Loucy (cell line): ENCODE measurements at regions not wholly inside any gene's neighbourhood (a gene's known extent, or its start where the extent isn't known, plus 50 kb on each side); places are given as distances from the start of the nearest gene placed in this dataset.
A peak's percentile ranks its signal among the peaks of the same experiment; 100 is the strongest.

Experiments used
- H2AFZ ChIP-seq: fragments of 200-600 bp; sonication (generic); 2 replicates; pipeline ENCODE4 v1.6.0; 2016; ENCODE audit warnings: antibody characterized with exemption, mild to moderate bottlenecking, low read length, moderate library complexity
- H3F3A ChIP-seq: fragments of 200-600 bp; 2 replicates; pipeline ENCODE4 v1.6.0; 2016; ENCODE audit warnings: antibody characterized with exemption, low read depth, mild to moderate bottlenecking
- H3K27me3 ChIP-seq: fragments of 200-600 bp; sonication (generic); 2 replicates; pipeline ENCODE4 v1.6.1; 2014; ENCODE audit warnings: low read length, mild to moderate bottlenecking; ENCODE audit not compliant: insufficient read depth, poor library complexity, severe bottlenecking
- H3K36me3 ChIP-seq: fragments of 200-600 bp; sonication (generic); 2 replicates; pipeline ENCODE4 v1.6.1; 2016; ENCODE audit warnings: low read length; ENCODE audit not compliant: insufficient read depth
- H3K4me1 ChIP-seq: fragments of 200-600 bp; sonication (generic); 2 replicates; pipeline ENCODE4 v1.5.1; 2014; ENCODE audit warnings: low read length, mild to moderate bottlenecking; ENCODE audit not compliant: insufficient read depth, poor library complexity, severe bottlenecking
- H3K4me2 ChIP-seq: fragments of 200-600 bp; sonication (generic); 2 replicates; pipeline ENCODE4 v1.6.0; 2014; ENCODE audit warnings: antibody characterized with exemption, low read length, low read depth, mild to moderate bottlenecking; ENCODE audit not compliant: poor library complexity, severe bottlenecking
- H3K4me3 ChIP-seq: fragments of 200-600 bp; sonication (generic); 2 replicates; pipeline ENCODE4 v1.5.1; 2014; ENCODE audit warnings: low read length, mild to moderate bottlenecking, mixed read lengths; ENCODE audit not compliant: poor library complexity, severe bottlenecking
- H3K79me2 ChIP-seq: fragments of 200-600 bp; sonication (generic); 2 replicates; pipeline ENCODE4 v1.6.1; 2014; ENCODE audit warnings: low read length; ENCODE audit not compliant: insufficient read depth
- H3K9ac ChIP-seq: fragments of 200-600 bp; sonication (generic); 2 replicates; pipeline ENCODE4 v1.6.0; 2014; ENCODE audit warnings: mild to moderate bottlenecking, low read depth, low read length, moderate library complexity; ENCODE audit not compliant: poor library complexity, severe bottlenecking
- H3K9me2 ChIP-seq: fragments of 200-600 bp; sonication (generic); replicated peaks from 2 replicates; pipeline ENCODE4 v1.6.1; 2016; ENCODE audit warnings: low read depth, low read length, mixed read lengths
- H3K9me3 ChIP-seq: fragments of 200-600 bp; sonication (generic); 2 replicates; pipeline ENCODE4 v1.6.1; 2014; ENCODE audit warnings: mild to moderate bottlenecking, antibody characterized with exemption, low read length, low read depth; ENCODE audit not compliant: insufficient read depth
- H4K20me1 ChIP-seq: fragments of 200-600 bp; sonication (generic); 2 replicates; pipeline ENCODE4 v1.6.0; 2014; ENCODE audit warnings: antibody characterized with exemption, low read length, mild to moderate bottlenecking; ENCODE audit not compliant: insufficient read depth, poor library complexity, severe bottlenecking
- CTCF ChIP-seq: fragments of 200-600 bp; sonication (generic); conservative IDR thresholded peaks from 2 replicates; pipeline ENCODE4 v1.5.1; 2014; ENCODE audit warnings: mild to moderate bottlenecking, antibody characterized with exemption, low read length
- EZH2phosphoT487 ChIP-seq: fragments of 200-600 bp; IDR thresholded peaks from 2 replicates; pipeline ENCODE4 v1.6.1; 2018; ENCODE audit warnings: antibody characterized with exemption, mild to moderate bottlenecking, moderate library complexity, borderline replicate concordance

GRCh38 chr3:153051427-153052095 lies 110.5 kb upstream of the RAP2B start:
- Histone ChIP-seq H3K79me2 (no peaks in the 10 kb centered on the region), H3F3A (no peaks in the 10 kb centered on the region), H3K9ac (no peak overlapping the region), H3K36me3 (no peaks in the 10 kb centered on the region), H3K4me2 (no peak overlapping the region), H3K9me3 (no peaks in the 10 kb centered on the region), H2AFZ (no peak overlapping the region), H3K4me1 (no peaks in the 10 kb centered on the region), H4K20me1 (no peaks in the 10 kb centered on the region), H3K27me3 (no peaks in the 10 kb centered on the region), H3K4me3 (no peak overlapping the region), H3K9me2 (no peaks in the 10 kb centered on the region)
- no peak for TF ChIP-seq EZH2phosphoT487
- TF ChIP-seq CTCF: no peak

- no peaks in the 10 kb centered on the region for H3K79me2 ChIP-seq
- H3K4me2 ChIP-seq: no peak overlapping the region
- H2AFZ ChIP-seq: peak overlapping the region; percentile 41
- H3F3A ChIP-seq: no peaks in the 10 kb centered on the region
- no peak overlapping the region for H3K4me3 ChIP-seq
- TF ChIP-seq EZH2phosphoT487 (no peak), CTCF (no peak)
- H3K9me2 ChIP-seq: no peaks in the 10 kb centered on the region
- no peaks in the 10 kb centered on the region for H4K20me1 ChIP-seq
- no peak overlapping the region for H3K9ac ChIP-seq
- no peaks in the 10 kb centered on the region for H3K36me3 ChIP-seq
- no peaks in the 10 kb centered on the region for H3K9me3 ChIP-seq
- H3K4me1 ChIP-seq: no peaks in the 10 kb centered on the region
- H3K27me3 ChIP-seq: no peaks in the 10 kb centered on the region
Observed at GRCh38 chr3:153052096-153052460, 109.9 kb upstream of the RAP2B start.

GRCh38 chr3:153055217-153055616 lies 106.8 kb upstream of the RAP2B start:
- H3K4me1 ChIP-seq: no peaks in the 10 kb centered on the region
- no peak for TF ChIP-seq CTCF
- TF ChIP-seq EZH2phosphoT487: no peak
- H3K4me3 ChIP-seq: no peak overlapping the region
- H3K9me3 ChIP-seq: no peaks in the 10 kb centered on the region
- no peaks in the 10 kb centered on the region for H3K27me3 ChIP-seq
- H3K9ac ChIP-seq: no peak overlapping the region
- no peaks in the 10 kb centered on the region for H3K36me3 ChIP-seq
- H4K20me1 ChIP-seq: no peaks in the 10 kb centered on the region
- no peak overlapping the region for H3K4me2 ChIP-seq
- H3F3A ChIP-seq: no peaks in the 10 kb centered on the region
- H3K79me2 ChIP-seq: no peaks in the 10 kb centered on the region
- H3K9me2 ChIP-seq: no peaks in the 10 kb centered on the region
- H2AFZ ChIP-seq: no peak overlapping the region
